Endothelial cell of umbilical vein (primary cell): ENCODE measurements at regions not wholly inside any gene's neighbourhood (a gene's known extent, or its start where the extent isn't known, plus 50 kb on each side); places are given as distances from the start of the nearest gene placed in this dataset.
"Not testable (repeated sequence)": the region's sequence is repeated elsewhere in the genome, so short reads cannot be mapped to it uniquely, and the experiment has no call there.

Source experiments
- BruUV-seq: library from RNA; stranded (reverse); fragments of 400-500 nt; replicated peaks from 2 replicates; lab custom pipeline; 2021; lab: Mats Ljungman, UMichigan
- CTCF ChIA-PET: fragments of 300-600, 350-600 bp; sonication (Branson Sonifier 250); formaldehyde crosslinking; loops from one replicate; lab custom pipeline; 2021; ENCODE audit warnings: antibody characterized with exemption, inconsistent platforms; lab: Charles Lee
- POLR2A ChIA-PET: fragments of 300-600, 350-600 bp; sonication (Branson Sonifier 250); formaldehyde crosslinking; loops from one replicate; lab custom pipeline; 2021; ENCODE audit warnings: antibody characterized with exemption, inconsistent platforms; lab: Charles Lee
- DNase-seq: peaks from one replicate; pipeline ENCODE4 v3.0.0-alpha.2; 2011; ENCODE audit warnings: low read depth, low spot score
- FAIRE-seq: peaks from 2 replicates; lab custom pipeline; 2011; peaks lifted over from hg19 to GRCh38; lab: Jason Lieb, UNC
- H2AFZ ChIP-seq: 2 replicates; pipeline ENCODE4 v1.6.0; 2012; ENCODE audit warnings: low read depth, low read length, control low read depth, inconsistent platforms
- H3K27ac ChIP-seq: 2 replicates; pipeline ENCODE4 v1.5.1; 2011; ENCODE audit warnings: low read depth, mild to moderate bottlenecking, control low read depth, low read length, moderate library complexity; ENCODE audit not compliant: insufficient read depth
- H3K27me3 ChIP-seq, 2 experiments: 2 replicates each; pipeline versions ENCODE4 v1.6.0 to v1.6.1; 2011; ENCODE audit warnings: low read length in 2 of 2, mixed read lengths in 1 of 2; ENCODE audit not compliant: control insufficient read depth in 2 of 2, insufficient read depth in 2 of 2
- H3K36me3 ChIP-seq, 2 experiments: 2 replicates in 1 of 2; 3 replicates in 1 of 2; pipeline ENCODE4 v1.5.1; 2011; ENCODE audit warnings: low read length in 2 of 2, mild to moderate bottlenecking in 1 of 2, moderate library complexity in 1 of 2; ENCODE audit not compliant: control insufficient read depth in 2 of 2, insufficient read depth in 2 of 2; ENCODE audit errors: extremely low read depth in 1 of 2
- H3K4me1 ChIP-seq: 3 replicates; pipeline ENCODE4 v1.5.1; 2011; ENCODE audit warnings: mild to moderate bottlenecking, low read length; ENCODE audit not compliant: control insufficient read depth, insufficient read depth; ENCODE audit errors: extremely low read depth
- H3K4me2 ChIP-seq: 2 replicates; pipeline ENCODE4 v1.6.1; 2011; ENCODE audit warnings: low read length, control low read depth, mixed read lengths; ENCODE audit not compliant: insufficient read depth
- H3K4me3 ChIP-seq, 3 experiments: fragments of 200-600 bp in 1 of 3; sonication (generic), shearing (Covaris generic) in 1 of 3; replicated peaks in 1 of 3; 2 replicates each; pipeline ENCODE4 v1.5.1; 2011 to 2016; ENCODE audit warnings: control low read depth in 3 of 3, low read length in 3 of 3, mild to moderate bottlenecking in 2 of 3, inconsistent platforms in 1 of 3, low read depth in 1 of 3, moderate library complexity in 1 of 3; ENCODE audit not compliant: insufficient read depth in 1 of 3
- H3K79me2 ChIP-seq: 2 replicates; pipeline ENCODE4 v1.6.0; 2012; ENCODE audit warnings: low read length, inconsistent platforms; ENCODE audit not compliant: control insufficient read depth, insufficient read depth
- H3K9ac ChIP-seq: replicated peaks from 2 replicates; pipeline ENCODE3; 2011; ENCODE audit warnings: low read length, control low read depth; ENCODE audit not compliant: insufficient read depth; ENCODE audit errors: extremely low read depth
- H3K9me1 ChIP-seq: replicated peaks from 3 replicates; pipeline ENCODE4 v1.6.0; 2011; ENCODE audit warnings: mild to moderate bottlenecking, low read length; ENCODE audit not compliant: control insufficient read depth, insufficient read depth; ENCODE audit errors: extremely low read depth
- H3K9me3 ChIP-seq: replicated peaks from 2 replicates; pipeline ENCODE4 v1.5.1; 2012; ENCODE audit warnings: low read length, inconsistent platforms; ENCODE audit not compliant: control insufficient read depth, insufficient read depth
- H4K20me1 ChIP-seq: replicated peaks from 2 replicates; pipeline ENCODE3; 2011; ENCODE audit warnings: mild to moderate bottlenecking, low read length; ENCODE audit not compliant: control insufficient read depth, insufficient read depth; ENCODE audit errors: extremely low read depth
- GATA2 ChIP-seq: IDR thresholded peaks from 2 replicates; pipeline ENCODE4 v1.7.0; 2011; ENCODE audit warnings: low read depth, mild to moderate bottlenecking, moderate library complexity, mixed read lengths, low read length; ENCODE audit not compliant: insufficient read length, insufficient read depth
- JUN ChIP-seq: IDR thresholded peaks from 2 replicates; pipeline ENCODE4 v1.6.1; 2011; ENCODE audit warnings: borderline replicate concordance, low read depth; ENCODE audit not compliant: insufficient read length, insufficient read depth
- dilution Hi-C: fragments of 300-500 bp; cut with MboI; formaldehyde crosslinking; loops from one replicate; pipeline ENCODE4 v1.15.0; 2019; ENCODE audit warnings: low sequenced_read_pairs; ENCODE audit not compliant: extremely low pct_ligation_motif_present
- intact Hi-C: fragments of 100-400 bp; cut with micrococcal nuclease; formaldehyde crosslinking; loops from one replicate; pipeline ENCODE4 v1.10.0; 2022

DNA sequence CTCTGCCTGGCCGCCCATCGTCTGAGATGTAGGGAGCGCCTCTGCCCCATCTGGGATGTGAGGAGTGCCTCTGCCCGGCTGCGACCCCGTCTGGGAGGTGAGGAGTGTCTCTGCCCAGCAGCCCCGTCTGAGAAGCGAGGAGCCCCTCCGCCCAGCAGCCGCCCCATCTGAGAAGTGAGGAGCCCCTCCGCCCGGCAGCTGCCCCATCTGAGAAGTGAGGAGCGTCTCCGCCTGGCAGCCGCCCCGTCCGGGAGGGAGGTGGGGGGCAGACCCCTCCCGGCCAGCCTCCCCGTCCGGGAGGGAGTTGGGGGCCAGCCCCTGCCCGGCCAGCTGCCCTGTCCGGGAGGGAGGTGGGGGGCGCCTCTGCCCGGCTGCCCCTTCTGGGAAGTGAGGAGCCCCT lies 117.8 kb downstream of the BMS1 start:
- H3K4me1 ChIP-seq, H3K9ac ChIP-seq, H3K27me3 ChIP-seq, DNase-seq, H3K36me3 ChIP-seq, FAIRE-seq, H3K9me3 ChIP-seq, BruUV-seq, CTCF ChIA-PET, H3K4me3 ChIP-seq, H2AFZ ChIP-seq, H3K4me2 ChIP-seq, POLR2A ChIA-PET, H3K27ac ChIP-seq, H3K9me1 ChIP-seq, H3K79me2 ChIP-seq, H4K20me1 ChIP-seq, dilution Hi-C loops, intact Hi-C loops: not testable (repeated sequence)

DNA sequence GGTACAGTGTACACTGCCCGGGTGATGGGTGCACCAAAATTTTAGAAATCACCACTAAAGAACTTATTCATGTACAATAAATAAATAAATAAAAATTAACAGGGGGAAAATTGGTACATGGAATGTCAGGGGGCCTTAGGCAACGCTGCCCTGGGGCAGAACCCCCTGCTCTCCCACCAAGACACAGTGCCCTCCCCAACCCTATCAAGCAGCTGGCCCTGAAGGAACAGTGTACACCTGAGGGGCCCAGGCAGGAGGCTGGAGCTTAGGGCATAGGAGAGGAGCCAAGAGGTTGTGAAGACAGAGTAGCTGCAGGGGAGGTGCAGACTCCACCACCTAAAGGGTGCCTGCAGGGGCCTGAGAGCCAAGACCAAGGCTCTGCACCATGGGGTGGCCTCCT lies 128.8 kb downstream of the BMS1 start:
- no peaks in the 10 kb centered on the region for H3K36me3 ChIP-seq
- no peaks in the 10 kb centered on the region for H3K27me3 ChIP-seq
- no TSS peak for BruUV-seq
- H3K79me2 ChIP-seq: no peaks in the 10 kb centered on the region
- H3K4me2 ChIP-seq: no peak overlapping the region
- intact Hi-C loops (no loop called here), dilution Hi-C loops (no loop called here)
- H2AFZ ChIP-seq: no peak overlapping the region
- CTCF ChIA-PET: no interaction called here
- H3K9me3 ChIP-seq: no peaks in the 10 kb centered on the region
- no peaks in the 10 kb centered on the region for H3K9me1 ChIP-seq
- FAIRE-seq: no peak
- no peaks in the 10 kb centered on the region for H3K4me1 ChIP-seq
- no peak for DNase-seq
- H3K9ac ChIP-seq: no peak overlapping the region
- no peaks in the 10 kb centered on the region for H4K20me1 ChIP-seq
- no peak overlapping the region for H3K27ac ChIP-seq
- H3K4me3 ChIP-seq: no peak overlapping the region
- TF ChIP-seq GATA2 (no peak), JUN (no peak)
- POLR2A ChIA-PET: no interaction called here
